Natural killer cell (primary cell): ENCODE measurements at regions not wholly inside any gene's neighbourhood (a gene's known extent, or its start where the extent isn't known, plus 50 kb on each side); places are given as distances from the start of the nearest gene placed in this dataset.

Experiments
- ATAC-seq, 3 donors: fragments of 150-1000 bp in 2 of 3; fragments of 200-7000 bp in 1 of 3; cut with Tn5 transposase; 1 replicate in 1 of 3; 2 replicates in 2 of 3; pipeline ENCODE4 v1.10.0; 2021; ENCODE audit warnings: mild to moderate bottlenecking in 2 of 3, moderate library complexity in 2 of 3
- DNase-seq, 2 donors: peaks; one replicate each; pipeline versions ENCODE4 v3.0.0 to v3.0.0-alpha.2; 2013 to 2021; ENCODE audit warnings: mixed read lengths in 1 of 2
- H3K27ac ChIP-seq: one replicate; pipeline ENCODE4 v1.5.1; 2013; ENCODE audit warnings: mild to moderate bottlenecking, low read length
- H3K27me3 ChIP-seq: one replicate; pipeline ENCODE4 v1.6.1; 2013; ENCODE audit warnings: low read length; ENCODE audit not compliant: control insufficient read depth, insufficient read depth
- H3K36me3 ChIP-seq: one replicate; pipeline ENCODE4 v1.6.1; 2013; ENCODE audit warnings: low read length; ENCODE audit not compliant: control insufficient read depth, insufficient read depth
- H3K4me1 ChIP-seq: one replicate; pipeline ENCODE4 v1.6.1; 2013; ENCODE audit warnings: low read length; ENCODE audit not compliant: control insufficient read depth, insufficient read depth
- H3K4me3 ChIP-seq: one replicate; pipeline ENCODE4 v1.5.1; 2013; ENCODE audit warnings: low read length
- H3K9me3 ChIP-seq: one replicate; pipeline ENCODE4 v1.6.1; 2013; ENCODE audit warnings: low read length; ENCODE audit not compliant: control insufficient read depth, insufficient read depth
- H3K27ac Mint-ChIP-seq, 2 donors: one replicate each; pipeline ENCODE4 v1.8.0; 2022; ENCODE audit warnings: mild to moderate bottlenecking in 2 of 2, mixed read lengths in 2 of 2, moderate library complexity in 1 of 2
- H3K27me3 Mint-ChIP-seq, 2 donors: one replicate each; pipeline ENCODE4 v1.8.0; 2022; ENCODE audit warnings: low read depth in 2 of 2, mixed read lengths in 2 of 2
- H3K36me3 Mint-ChIP-seq: one replicate; pipeline ENCODE4 v1.8.0; 2022; ENCODE audit warnings: mixed read lengths
- H3K4me1 Mint-ChIP-seq, 2 donors: one replicate each; pipeline ENCODE4 v1.8.0; 2022; ENCODE audit warnings: mixed read lengths in 2 of 2
- H3K4me3 Mint-ChIP-seq: one replicate; pipeline ENCODE4 v1.8.0; 2022; ENCODE audit warnings: mild to moderate bottlenecking, moderate library complexity, mixed read lengths
- H3K9me3 Mint-ChIP-seq, 2 donors: one replicate each; pipeline ENCODE4 v1.8.0; 2022; ENCODE audit warnings: mixed read lengths in 2 of 2
- CTCF ChIP-seq: fragments of 200-600 bp; IDR thresholded peaks from one replicate; pipeline ENCODE4 v1.8.0; 2022; ENCODE audit warnings: antibody characterized with exemption
- WGBS: methylation state at CpG from one replicate; pipeline ENCODE4 v1.1.7; 2013; ENCODE audit warnings: missing lambda C conversion rate; ENCODE audit not compliant: insufficient coverage; 5-methylcytosine and 5-hydroxymethylcytosine counted together
- intact Hi-C: fragments of 100-400 bp; cut with micrococcal nuclease; formaldehyde crosslinking; loops from one replicate; pipeline ENCODE4 v1.14.2; 2022

- H3K36me3 ChIP-seq, result no peaks in the 10 kb centered on the region
- Mint-ChIP-seq H3K4me1 (no peaks in the 10 kb centered on the region), H3K27ac (no peak overlapping the region), H3K4me3 (no peak overlapping the region), H3K9me3 (peaks cover 4 to 25% of the 10 kb centered on the region in 2 donors), H3K36me3 (peaks cover 6% of the 10 kb centered on the region), H3K27me3 (no peaks in the 10 kb centered on the region)
- no peaks in the 10 kb centered on the region for H3K27me3 ChIP-seq
- H3K4me3 ChIP-seq, result no peak overlapping the region
- DNase-seq (no peak), ATAC-seq (no peak)
- 78% methylated on average over 4 of the region's 4 CpGs for WGBS
- no peaks in the 10 kb centered on the region for H3K4me1 ChIP-seq
- H3K9me3 ChIP-seq, result no peaks in the 10 kb centered on the region
- TF ChIP-seq CTCF, result no peak
- H3K27ac ChIP-seq, result no peak overlapping the region
- intact Hi-C loops, result no loop called here
Measured at GRCh38 chr14:47857646-47858045, 182.2 kb upstream of the MDGA2 start.

GRCh38 chr14:47852278-47852677 is 176.9 kb upstream of the MDGA2 start:
- intact Hi-C loops, result no loop called here
- H3K4me3 ChIP-seq, result no peak overlapping the region
- no peak for TF ChIP-seq CTCF
- no peaks in the 10 kb centered on the region for H3K27me3 ChIP-seq
- Mint-ChIP-seq H3K27me3 (no peaks in the 10 kb centered on the region), H3K27ac (no peak overlapping the region), H3K4me3 (no peak overlapping the region), H3K4me1 (no peaks in the 10 kb centered on the region), H3K9me3 (peaks cover 2 to 20% of the 10 kb centered on the region in 2 donors), H3K36me3 (peaks cover 6% of the 10 kb centered on the region)
- H3K36me3 ChIP-seq, result no peaks in the 10 kb centered on the region
- H3K27ac ChIP-seq, result no peak overlapping the region
- H3K9me3 ChIP-seq, result no peaks in the 10 kb centered on the region
- no peaks in the 10 kb centered on the region for H3K4me1 ChIP-seq
- WGBS, result 89% methylated on average over 1 of the region's 1 CpG
- ATAC-seq (no peak), DNase-seq (no peak)

GRCh38 chr14:47846008-47846407 is 170.6 kb upstream of the MDGA2 start:
- no peaks in the 10 kb centered on the region for H3K27me3 Mint-ChIP-seq
- TF ChIP-seq CTCF, result no peak
- peaks cover 7% of the 10 kb centered on the region for H3K36me3 Mint-ChIP-seq
- no peak overlapping the region for H3K4me3 Mint-ChIP-seq
- no peak overlapping the region for H3K27ac Mint-ChIP-seq
- Histone ChIP-seq H3K27me3 (no peaks in the 10 kb centered on the region), H3K27ac (no peak overlapping the region), H3K4me1 (no peaks in the 10 kb centered on the region), H3K36me3 (no peaks in the 10 kb centered on the region), H3K9me3 (peaks cover 15% of the 10 kb centered on the region), H3K4me3 (no peak overlapping the region)
- ATAC-seq, result no peak
- H3K9me3 Mint-ChIP-seq, result peaks cover 14 to 15% of the 10 kb centered on the region in 2 donors
- WGBS, result 73% methylated on average over 4 of the region's 4 CpGs
- intact Hi-C loops, result no loop called here
- H3K4me1 Mint-ChIP-seq, result no peaks in the 10 kb centered on the region
- no peak for DNase-seq

- no peak for ATAC-seq
- 41% methylated on average over 2 of the region's 2 CpGs for WGBS
- no peak for DNase-seq
- H3K4me3 Mint-ChIP-seq, result no peak overlapping the region
- intact Hi-C loops, result no loop called here
- H3K27me3 ChIP-seq, result no peaks in the 10 kb centered on the region
- H3K27me3 Mint-ChIP-seq, result no peaks in the 10 kb centered on the region
- H3K9me3 Mint-ChIP-seq, result peaks cover 13 to 14% of the 10 kb centered on the region in 2 donors
- H3K4me1 ChIP-seq, result no peaks in the 10 kb centered on the region
- no peak overlapping the region for H3K27ac ChIP-seq
- no peak for TF ChIP-seq CTCF
- no peaks in the 10 kb centered on the region for H3K4me1 Mint-ChIP-seq
- H3K9me3 ChIP-seq, result peaks cover 15% of the 10 kb centered on the region
- H3K36me3 Mint-ChIP-seq, result peaks cover 12% of the 10 kb centered on the region
- no peaks in the 10 kb centered on the region for H3K36me3 ChIP-seq
- H3K27ac Mint-ChIP-seq, result no peak overlapping the region
- H3K4me3 ChIP-seq, result no peak overlapping the region
Measured at GRCh38 chr14:47843236-47843635, 167.8 kb upstream of the MDGA2 start.
